Loucy (cell line): ENCODE measurements at regions not wholly inside any gene's neighbourhood (a gene's known extent, or its start where the extent isn't known, plus 50 kb on each side); places are given as distances from the start of the nearest gene placed in this dataset.
"Not testable (repeated sequence)": the region's sequence is repeated elsewhere in the genome, so short reads cannot be mapped to it uniquely, and the experiment has no call there.

Experiments used
- H2AFZ ChIP-seq: fragments of 200-600 bp; sonication (generic); 2 replicates; pipeline ENCODE4 v1.6.0; 2016; ENCODE audit warnings: antibody characterized with exemption, mild to moderate bottlenecking, low read length, moderate library complexity
- H3F3A ChIP-seq: fragments of 200-600 bp; 2 replicates; pipeline ENCODE4 v1.6.0; 2016; ENCODE audit warnings: antibody characterized with exemption, low read depth, mild to moderate bottlenecking
- H3K27me3 ChIP-seq: fragments of 200-600 bp; sonication (generic); 2 replicates; pipeline ENCODE4 v1.6.1; 2014; ENCODE audit warnings: low read length, mild to moderate bottlenecking; ENCODE audit not compliant: insufficient read depth, poor library complexity, severe bottlenecking
- H3K36me3 ChIP-seq: fragments of 200-600 bp; sonication (generic); 2 replicates; pipeline ENCODE4 v1.6.1; 2016; ENCODE audit warnings: low read length; ENCODE audit not compliant: insufficient read depth
- H3K4me1 ChIP-seq: fragments of 200-600 bp; sonication (generic); 2 replicates; pipeline ENCODE4 v1.5.1; 2014; ENCODE audit warnings: low read length, mild to moderate bottlenecking; ENCODE audit not compliant: insufficient read depth, poor library complexity, severe bottlenecking
- H3K4me2 ChIP-seq: fragments of 200-600 bp; sonication (generic); 2 replicates; pipeline ENCODE4 v1.6.0; 2014; ENCODE audit warnings: antibody characterized with exemption, low read length, low read depth, mild to moderate bottlenecking; ENCODE audit not compliant: poor library complexity, severe bottlenecking
- H3K4me3 ChIP-seq: fragments of 200-600 bp; sonication (generic); 2 replicates; pipeline ENCODE4 v1.5.1; 2014; ENCODE audit warnings: low read length, mild to moderate bottlenecking, mixed read lengths; ENCODE audit not compliant: poor library complexity, severe bottlenecking
- H3K79me2 ChIP-seq: fragments of 200-600 bp; sonication (generic); 2 replicates; pipeline ENCODE4 v1.6.1; 2014; ENCODE audit warnings: low read length; ENCODE audit not compliant: insufficient read depth
- H3K9ac ChIP-seq: fragments of 200-600 bp; sonication (generic); 2 replicates; pipeline ENCODE4 v1.6.0; 2014; ENCODE audit warnings: mild to moderate bottlenecking, low read depth, low read length, moderate library complexity; ENCODE audit not compliant: poor library complexity, severe bottlenecking
- H3K9me2 ChIP-seq: fragments of 200-600 bp; sonication (generic); replicated peaks from 2 replicates; pipeline ENCODE4 v1.6.1; 2016; ENCODE audit warnings: low read depth, low read length, mixed read lengths
- H3K9me3 ChIP-seq: fragments of 200-600 bp; sonication (generic); 2 replicates; pipeline ENCODE4 v1.6.1; 2014; ENCODE audit warnings: mild to moderate bottlenecking, antibody characterized with exemption, low read length, low read depth; ENCODE audit not compliant: insufficient read depth
- H4K20me1 ChIP-seq: fragments of 200-600 bp; sonication (generic); 2 replicates; pipeline ENCODE4 v1.6.0; 2014; ENCODE audit warnings: antibody characterized with exemption, low read length, mild to moderate bottlenecking; ENCODE audit not compliant: insufficient read depth, poor library complexity, severe bottlenecking
- CTCF ChIP-seq: fragments of 200-600 bp; sonication (generic); conservative IDR thresholded peaks from 2 replicates; pipeline ENCODE4 v1.5.1; 2014; ENCODE audit warnings: mild to moderate bottlenecking, antibody characterized with exemption, low read length
- EZH2phosphoT487 ChIP-seq: fragments of 200-600 bp; IDR thresholded peaks from 2 replicates; pipeline ENCODE4 v1.6.1; 2018; ENCODE audit warnings: antibody characterized with exemption, mild to moderate bottlenecking, moderate library complexity, borderline replicate concordance

- no peaks in the 10 kb centered on the region for H3K9me2 ChIP-seq
- H3K9me3 ChIP-seq: no peaks in the 10 kb centered on the region
- H3F3A ChIP-seq: no peaks in the 10 kb centered on the region
- no peaks in the 10 kb centered on the region for H3K36me3 ChIP-seq
- H3K4me3 ChIP-seq: no peak overlapping the region
- H3K27me3 ChIP-seq: no peaks in the 10 kb centered on the region
- no peaks in the 10 kb centered on the region for H3K79me2 ChIP-seq
- H3K4me1 ChIP-seq: no peaks in the 10 kb centered on the region
- no peak overlapping the region for H3K9ac ChIP-seq
- no peak overlapping the region for H2AFZ ChIP-seq
- no peak for TF ChIP-seq CTCF
- no peak for TF ChIP-seq EZH2phosphoT487
- H3K4me2 ChIP-seq: no peak overlapping the region
- H4K20me1 ChIP-seq: no peaks in the 10 kb centered on the region
Measured at GRCh38 chr2:138247302-138247701, 254.3 kb upstream of the SPOPL start.

- Histone ChIP-seq H3K27me3 (no peaks in the 10 kb centered on the region), H3K9ac (no peak overlapping the region), H3F3A (no peaks in the 10 kb centered on the region), H3K4me3 (no peak overlapping the region), H2AFZ (no peak overlapping the region), H3K9me3 (no peaks in the 10 kb centered on the region), H3K79me2 (no peaks in the 10 kb centered on the region), H3K9me2 (no peaks in the 10 kb centered on the region), H3K4me2 (no peak overlapping the region), H3K4me1 (no peaks in the 10 kb centered on the region), H3K36me3 (no peaks in the 10 kb centered on the region), H4K20me1 (no peaks in the 10 kb centered on the region)
- TF ChIP-seq EZH2phosphoT487 (no peak), CTCF (no peak)
Measured at GRCh38 chr2:138249207-138249606, 252.4 kb upstream of the SPOPL start.

GRCh38 chr2:138250843-138251320 lies 250.7 kb upstream of the SPOPL start:
- H3K9me2 ChIP-seq, H3K4me3 ChIP-seq, H2AFZ ChIP-seq, H3K36me3 ChIP-seq, H4K20me1 ChIP-seq, H3K27me3 ChIP-seq, H3F3A ChIP-seq, H3K79me2 ChIP-seq, H3K4me1 ChIP-seq, H3K9me3 ChIP-seq, H3K4me2 ChIP-seq, H3K9ac ChIP-seq: not testable (repeated sequence)

GRCh38 chr2:138252587-138252986 lies 249.0 kb upstream of the SPOPL start:
- H4K20me1 ChIP-seq: no peaks in the 10 kb centered on the region
- no peaks in the 10 kb centered on the region for H3K9me3 ChIP-seq
- H3K9ac ChIP-seq: no peak overlapping the region
- no peak overlapping the region for H3K4me2 ChIP-seq
- H3K27me3 ChIP-seq: no peaks in the 10 kb centered on the region
- H3K4me1 ChIP-seq: no peaks in the 10 kb centered on the region
- H2AFZ ChIP-seq: no peak overlapping the region
- no peaks in the 10 kb centered on the region for H3F3A ChIP-seq
- H3K9me2 ChIP-seq: no peaks in the 10 kb centered on the region
- H3K4me3 ChIP-seq: no peak overlapping the region
- H3K36me3 ChIP-seq: no peaks in the 10 kb centered on the region
- H3K79me2 ChIP-seq: no peaks in the 10 kb centered on the region
- TF ChIP-seq CTCF: no peak
- TF ChIP-seq EZH2phosphoT487: no peak
